ENCODE measurements at regions not wholly inside any gene's neighbourhood (a gene's known extent, or its start where the extent isn't known, plus 50 kb on each side); places are given as distances from the start of the nearest gene placed in this dataset.

DNA sequence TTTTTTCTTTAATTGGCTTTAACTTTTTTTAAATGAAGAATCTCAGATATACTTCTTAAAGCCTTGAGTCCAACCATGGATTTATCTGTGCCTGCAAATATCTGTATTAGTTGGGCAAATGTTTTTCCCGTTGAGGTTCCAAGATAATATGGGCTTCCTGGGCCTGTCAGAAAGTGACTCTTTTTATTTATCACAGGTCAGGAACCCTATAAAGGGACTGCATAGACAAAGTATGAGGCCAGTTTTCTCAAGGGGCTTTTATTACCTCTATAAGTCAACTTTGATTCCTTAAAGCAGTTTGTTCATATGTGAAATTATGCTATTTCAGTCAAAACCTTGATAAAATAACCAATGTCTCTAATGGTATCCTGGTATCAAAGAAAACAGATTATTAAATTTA is 80.2 kb upstream of the BMP2K start:
- TF ChIP-seq CTCF (IDR thresholded peaks at IDR 0.05) = no peak
- no peaks in the 10 kb centered on the region for H3K27me3 ChIP-seq (replicated peaks; ENCODE audit: insufficient read depth)
- H3K4me1 ChIP-seq (ENCODE audit: control insufficient read depth in 1 of 2, low read depth in 2 of 2) = no peaks in the 10 kb centered on the region
- H3K36me3 ChIP-seq = no peaks in the 10 kb centered on the region
- ATAC-seq (ENCODE audit: insufficient number of reproducible peaks, low FRiP score, low read depth) (no peak), DNase-seq (ENCODE audit: low spot score) (no peak)
- no peak overlapping the region for H3K4me3 ChIP-seq
- H3K9me3 ChIP-seq = no peaks in the 10 kb centered on the region
- H3K27ac ChIP-seq = no peak overlapping the region

DNA sequence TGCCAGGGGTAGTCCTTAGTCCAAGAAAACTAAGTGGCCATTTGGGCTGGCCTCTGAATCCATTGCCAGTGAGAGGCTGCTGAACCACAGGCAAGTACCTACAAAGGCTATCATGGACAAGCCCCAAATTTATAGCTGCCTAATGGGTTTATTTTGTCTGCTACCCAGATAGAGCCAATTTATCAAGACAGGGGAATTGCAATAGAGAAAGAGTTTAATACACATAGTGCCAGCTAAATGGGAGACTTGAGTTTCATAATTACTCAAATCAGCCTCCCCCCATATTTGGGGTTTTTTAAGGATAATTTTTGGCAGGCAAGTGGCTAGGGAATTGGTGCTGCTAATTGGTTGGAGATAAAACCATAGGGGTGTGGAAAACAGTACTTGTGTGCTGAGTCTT is 73.1 kb upstream of the BMP2K start:
- Histone ChIP-seq H3K27ac (no peak overlapping the region), H3K4me1 (ENCODE audit: control insufficient read depth in 1 of 2, low read depth in 2 of 2) (no peaks in the 10 kb centered on the region), H3K4me3 (no peak overlapping the region), H3K36me3 (no peaks in the 10 kb centered on the region), H3K9me3 (peaks cover 7% of the 10 kb centered on the region), H3K27me3 (replicated peaks; ENCODE audit: insufficient read depth) (no peaks in the 10 kb centered on the region)
- ATAC-seq (ENCODE audit: insufficient number of reproducible peaks, low FRiP score, low read depth) (no peak), DNase-seq (ENCODE audit: low spot score) (no peak)
- no peak for TF ChIP-seq CTCF (IDR thresholded peaks at IDR 0.05)

- peaks cover 7% of the 10 kb centered on the region for H3K9me3 ChIP-seq
- H3K4me1 ChIP-seq (ENCODE audit: control insufficient read depth in 1 of 2, low read depth in 2 of 2) = no peaks in the 10 kb centered on the region
- TF ChIP-seq CTCF (IDR thresholded peaks at IDR 0.05) = no peak
- H3K4me3 ChIP-seq = no peak overlapping the region
- no peak for DNase-seq (ENCODE audit: low spot score)
- no peaks in the 10 kb centered on the region for H3K36me3 ChIP-seq
- no peak for ATAC-seq (ENCODE audit: insufficient number of reproducible peaks, low FRiP score, low read depth)
- no peak overlapping the region for H3K27ac ChIP-seq
- H3K27me3 ChIP-seq (replicated peaks; ENCODE audit: insufficient read depth) = no peaks in the 10 kb centered on the region
Measured at GRCh38 chr4:78704317-78704716, 71.8 kb upstream of the BMP2K start.

- ATAC-seq (ENCODE audit: insufficient number of reproducible peaks, low FRiP score, low read depth) (no peak), DNase-seq (ENCODE audit: low spot score) (no peak)
- Histone ChIP-seq H3K36me3 (no peaks in the 10 kb centered on the region), H3K4me1 (ENCODE audit: control insufficient read depth in 1 of 2, low read depth in 2 of 2) (no peaks in the 10 kb centered on the region), H3K27ac (no peak overlapping the region), H3K9me3 (peaks cover 7% of the 10 kb centered on the region), H3K27me3 (replicated peaks; ENCODE audit: insufficient read depth) (no peaks in the 10 kb centered on the region), H3K4me3 (no peak overlapping the region)
- no peak for TF ChIP-seq CTCF (IDR thresholded peaks at IDR 0.05)
Measured at GRCh38 chr4:78704981-78705683, 71.0 kb upstream of the BMP2K start.

GRCh38 chr4:78706302-78706701 is 69.8 kb upstream of the BMP2K start:
- H3K4me1 ChIP-seq (ENCODE audit: control insufficient read depth in 1 of 2, low read depth in 2 of 2) = no peaks in the 10 kb centered on the region
- H3K27me3 ChIP-seq (replicated peaks; ENCODE audit: insufficient read depth) = no peaks in the 10 kb centered on the region
- H3K27ac ChIP-seq = no peak overlapping the region
- no peak overlapping the region for H3K4me3 ChIP-seq
- peaks cover 7% of the 10 kb centered on the region for H3K9me3 ChIP-seq
- DNase-seq (ENCODE audit: low spot score) (no peak), ATAC-seq (ENCODE audit: insufficient number of reproducible peaks, low FRiP score, low read depth) (no peak)
- no peak for TF ChIP-seq CTCF (IDR thresholded peaks at IDR 0.05)
- H3K36me3 ChIP-seq = no peaks in the 10 kb centered on the region

Data from thoracic aorta (tissue), 2 donors.